ENCODE measurements at regions not wholly inside any gene's neighbourhood (a gene's known extent, or its start where the extent isn't known, plus 50 kb on each side); places are given as distances from the start of the nearest gene placed in this dataset.

DNA sequence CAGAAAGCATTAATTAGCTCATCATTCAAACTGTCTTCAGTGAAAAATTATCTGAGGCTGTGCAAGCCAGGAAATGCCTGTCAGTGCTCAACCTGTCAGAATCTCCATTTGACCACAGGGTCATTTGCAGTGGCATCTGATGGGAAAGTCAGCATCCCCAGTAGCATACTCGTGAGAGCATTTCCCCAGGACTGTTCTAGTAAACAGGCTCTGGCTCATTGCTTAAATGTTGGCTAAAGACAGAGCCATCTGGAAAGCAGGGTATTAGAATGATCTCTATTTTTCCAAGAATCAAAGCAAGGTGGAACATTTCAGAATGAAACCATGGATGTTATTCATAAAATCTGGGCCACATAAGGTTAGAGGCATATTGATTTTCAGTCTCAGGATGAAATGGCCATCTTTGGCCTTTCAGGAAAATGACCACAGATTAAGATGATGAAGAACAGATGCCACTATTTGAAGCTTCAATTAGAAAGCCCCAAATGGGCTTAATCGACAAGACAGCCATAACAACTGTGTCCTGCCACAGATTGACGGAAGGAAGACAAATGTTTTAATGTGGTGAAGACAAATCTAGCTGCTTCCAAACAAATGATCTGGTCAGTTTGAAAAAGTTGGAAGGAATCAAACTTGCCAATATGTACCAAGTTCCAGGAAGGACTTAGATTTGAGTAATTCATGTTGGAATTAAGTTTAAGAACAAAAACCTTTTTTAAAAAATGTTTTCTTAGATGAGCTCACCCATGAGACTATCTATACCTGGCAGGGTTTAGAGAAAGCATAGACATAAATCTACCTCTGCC, 94.0 kb upstream of the FAR2 start:
- TF ChIP-seq GABPA (IDR thresholded peaks at IDR 0.05; ENCODE audit: low read depth) (no peak), SPI1 (IDR thresholded peaks at IDR 0.05; ENCODE audit: borderline replicate concordance, low read depth) (no peak), POLR2AphosphoS5 (IDR thresholded peaks at IDR 0.05; ENCODE audit: low read depth) (no peak)
- TF ChIP-seq, protein P1, sequence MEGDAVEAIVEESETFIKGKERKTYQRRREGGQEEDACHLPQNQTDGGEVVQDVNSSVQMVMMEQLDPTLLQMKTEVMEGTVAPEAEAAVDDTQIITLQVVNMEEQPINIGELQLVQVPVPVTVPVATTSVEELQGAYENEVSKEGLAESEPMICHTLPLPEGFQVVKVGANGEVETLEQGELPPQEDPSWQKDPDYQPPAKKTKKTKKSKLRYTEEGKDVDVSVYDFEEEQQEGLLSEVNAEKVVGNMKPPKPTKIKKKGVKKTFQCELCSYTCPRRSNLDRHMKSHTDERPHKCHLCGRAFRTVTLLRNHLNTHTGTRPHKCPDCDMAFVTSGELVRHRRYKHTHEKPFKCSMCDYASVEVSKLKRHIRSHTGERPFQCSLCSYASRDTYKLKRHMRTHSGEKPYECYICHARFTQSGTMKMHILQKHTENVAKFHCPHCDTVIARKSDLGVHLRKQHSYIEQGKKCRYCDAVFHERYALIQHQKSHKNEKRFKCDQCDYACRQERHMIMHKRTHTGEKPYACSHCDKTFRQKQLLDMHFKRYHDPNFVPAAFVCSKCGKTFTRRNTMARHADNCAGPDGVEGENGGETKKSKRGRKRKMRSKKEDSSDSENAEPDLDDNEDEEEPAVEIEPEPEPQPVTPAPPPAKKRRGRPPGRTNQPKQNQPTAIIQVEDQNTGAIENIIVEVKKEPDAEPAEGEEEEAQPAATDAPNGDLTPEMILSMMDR (IDR thresholded peaks at IDR 0.05; ENCODE audit: insufficient read depth, low read length) = no peak
- TF ChIP-seq, protein P2, sequence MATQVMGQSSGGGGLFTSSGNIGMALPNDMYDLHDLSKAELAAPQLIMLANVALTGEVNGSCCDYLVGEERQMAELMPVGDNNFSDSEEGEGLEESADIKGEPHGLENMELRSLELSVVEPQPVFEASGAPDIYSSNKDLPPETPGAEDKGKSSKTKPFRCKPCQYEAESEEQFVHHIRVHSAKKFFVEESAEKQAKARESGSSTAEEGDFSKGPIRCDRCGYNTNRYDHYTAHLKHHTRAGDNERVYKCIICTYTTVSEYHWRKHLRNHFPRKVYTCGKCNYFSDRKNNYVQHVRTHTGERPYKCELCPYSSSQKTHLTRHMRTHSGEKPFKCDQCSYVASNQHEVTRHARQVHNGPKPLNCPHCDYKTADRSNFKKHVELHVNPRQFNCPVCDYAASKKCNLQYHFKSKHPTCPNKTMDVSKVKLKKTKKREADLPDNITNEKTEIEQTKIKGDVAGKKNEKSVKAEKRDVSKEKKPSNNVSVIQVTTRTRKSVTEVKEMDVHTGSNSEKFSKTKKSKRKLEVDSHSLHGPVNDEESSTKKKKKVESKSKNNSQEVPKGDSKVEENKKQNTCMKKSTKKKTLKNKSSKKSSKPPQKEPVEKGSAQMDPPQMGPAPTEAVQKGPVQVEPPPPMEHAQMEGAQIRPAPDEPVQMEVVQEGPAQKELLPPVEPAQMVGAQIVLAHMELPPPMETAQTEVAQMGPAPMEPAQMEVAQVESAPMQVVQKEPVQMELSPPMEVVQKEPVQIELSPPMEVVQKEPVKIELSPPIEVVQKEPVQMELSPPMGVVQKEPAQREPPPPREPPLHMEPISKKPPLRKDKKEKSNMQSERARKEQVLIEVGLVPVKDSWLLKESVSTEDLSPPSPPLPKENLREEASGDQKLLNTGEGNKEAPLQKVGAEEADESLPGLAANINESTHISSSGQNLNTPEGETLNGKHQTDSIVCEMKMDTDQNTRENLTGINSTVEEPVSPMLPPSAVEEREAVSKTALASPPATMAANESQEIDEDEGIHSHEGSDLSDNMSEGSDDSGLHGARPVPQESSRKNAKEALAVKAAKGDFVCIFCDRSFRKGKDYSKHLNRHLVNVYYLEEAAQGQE (IDR thresholded peaks at IDR 0.05; ENCODE audit: insufficient replicate concordance, low read depth) = no peak
- Histone ChIP-seq H3K27me3 (ENCODE audit: insufficient read depth, poor library complexity, severe bottlenecking) (no peaks in the 10 kb centered on the region), H3K4me3 (replicated peaks; ENCODE audit: insufficient read depth, low read length) (no peak overlapping the region), H3K27ac (replicated peaks) (no peak overlapping the region)
- no peak for DNase-seq (ENCODE audit: low read depth in 1 of 2, low spot score in 1 of 2)

DNA sequence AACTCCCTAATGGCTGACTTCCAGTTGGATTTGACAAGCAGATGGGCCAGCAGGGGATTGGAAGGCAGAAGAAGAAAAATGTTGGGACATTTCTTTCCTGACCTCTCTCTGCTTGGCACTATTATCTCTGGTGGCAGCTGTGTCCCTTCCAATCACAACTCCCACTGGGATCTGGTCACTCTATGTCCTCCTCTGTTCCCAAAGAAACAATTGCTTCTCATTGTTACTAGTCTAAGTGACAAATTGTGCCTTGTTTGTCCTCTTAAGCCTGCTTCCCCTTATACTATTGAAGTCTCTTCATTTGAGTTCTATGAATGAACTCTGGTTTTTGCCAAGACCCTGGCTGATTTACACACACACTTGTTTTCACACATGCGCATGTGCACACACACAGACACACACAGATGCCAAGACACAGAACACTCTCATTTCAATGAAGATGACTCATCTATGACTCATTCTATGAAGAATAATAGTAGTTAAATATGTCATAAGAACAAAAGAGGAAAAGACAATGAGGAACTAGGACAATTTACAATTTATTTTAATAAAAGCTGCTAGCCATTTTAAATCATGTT, 83.0 kb upstream of the FAR2 start:
- TF ChIP-seq GABPA (IDR thresholded peaks at IDR 0.05; ENCODE audit: low read depth) (no peak), SPI1 (IDR thresholded peaks at IDR 0.05; ENCODE audit: borderline replicate concordance, low read depth) (peak; percentile 26; the same call in 1 of the 2 replicates)
- no peak overlapping the region for H3K27ac ChIP-seq (replicated peaks)
- no peak overlapping the region for H3K4me3 ChIP-seq (replicated peaks; ENCODE audit: insufficient read depth, low read length)
- H3K27me3 ChIP-seq (ENCODE audit: insufficient read depth, poor library complexity, severe bottlenecking) = no peaks in the 10 kb centered on the region
- peak; percentile 34 to 38 for DNase-seq (ENCODE audit: low read depth in 1 of 2, low spot score in 1 of 2)

DNA sequence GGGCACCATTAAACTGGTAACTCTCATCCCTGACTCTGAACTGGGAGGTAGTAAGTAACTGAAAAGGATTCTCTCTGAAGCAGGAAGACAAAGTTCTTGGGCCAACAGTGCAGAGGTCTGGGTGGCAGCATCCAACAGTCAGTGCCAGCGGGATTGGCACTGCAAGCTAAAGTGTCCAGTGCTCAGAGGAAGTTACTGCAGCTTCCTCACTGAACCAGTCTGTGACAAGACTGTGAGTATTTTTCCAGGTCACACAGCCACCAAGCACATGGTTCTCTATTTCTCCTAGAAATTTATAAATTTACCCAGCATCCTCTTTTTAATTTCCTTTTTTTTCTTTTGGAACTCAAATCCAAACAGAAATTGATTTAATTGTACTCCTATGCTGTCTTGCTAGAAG, 81.6 kb upstream of the FAR2 start:
- Histone ChIP-seq H3K27me3 (ENCODE audit: insufficient read depth, poor library complexity, severe bottlenecking) (no peaks in the 10 kb centered on the region), H3K27ac (replicated peaks) (no peak overlapping the region), H3K4me3 (replicated peaks; ENCODE audit: insufficient read depth, low read length) (no peak overlapping the region)
- peak in 1 of 2 experiments; percentile 48 for DNase-seq (ENCODE audit: low read depth in 1 of 2, low spot score in 1 of 2)
- peak; percentile 37; the same call in 1 of the 2 replicates for TF ChIP-seq SPI1 (IDR thresholded peaks at IDR 0.05; ENCODE audit: borderline replicate concordance, low read depth)
- TF ChIP-seq POLR2AphosphoS5 (IDR thresholded peaks at IDR 0.05; ENCODE audit: low read depth) = no peak

DNA sequence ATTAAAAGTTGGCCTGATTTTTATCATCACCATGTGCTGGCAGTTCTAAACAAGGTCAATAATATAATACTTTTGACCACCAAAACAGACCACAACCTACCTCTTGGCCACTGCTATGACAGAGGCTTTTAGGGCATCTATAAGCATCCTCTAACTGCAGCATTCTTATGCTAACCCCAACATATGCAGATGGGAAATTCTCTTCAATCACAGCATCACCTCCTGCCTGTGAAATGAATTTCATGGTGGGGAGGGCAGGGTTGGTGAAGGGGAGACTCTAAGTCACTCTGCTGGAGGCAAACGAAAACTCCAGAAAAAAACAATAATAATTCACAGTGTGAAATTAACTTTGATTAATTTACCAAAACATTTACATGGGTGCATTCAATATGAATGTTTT, 78.8 kb upstream of the FAR2 start:
- H3K27me3 ChIP-seq (ENCODE audit: insufficient read depth, poor library complexity, severe bottlenecking) = no peaks in the 10 kb centered on the region
- DNase-seq (ENCODE audit: low read depth in 1 of 2, low spot score in 1 of 2) = no peak
- no peak overlapping the region for H3K4me3 ChIP-seq (replicated peaks; ENCODE audit: insufficient read depth, low read length)
- H3K27ac ChIP-seq (replicated peaks) = no peak overlapping the region
- no peak for TF ChIP-seq POLR2AphosphoS5 (IDR thresholded peaks at IDR 0.05; ENCODE audit: low read depth)
- TF ChIP-seq, protein P2 (IDR thresholded peaks at IDR 0.05; ENCODE audit: insufficient replicate concordance, low read depth) = no peak
- TF ChIP-seq SPI1 (IDR thresholded peaks at IDR 0.05; ENCODE audit: borderline replicate concordance, low read depth) = no peak
- TF ChIP-seq, protein P1 (IDR thresholded peaks at IDR 0.05; ENCODE audit: insufficient read depth, low read length) = no peak
- TF ChIP-seq GABPA (IDR thresholded peaks at IDR 0.05; ENCODE audit: low read depth) = no peak

Measured in HL-60 (cell line).